ENCODE measurements at regions not wholly inside any gene's neighbourhood (a gene's known extent, or its start where the extent isn't known, plus 50 kb on each side); places are given as distances from the start of the nearest gene placed in this dataset.

DNA sequence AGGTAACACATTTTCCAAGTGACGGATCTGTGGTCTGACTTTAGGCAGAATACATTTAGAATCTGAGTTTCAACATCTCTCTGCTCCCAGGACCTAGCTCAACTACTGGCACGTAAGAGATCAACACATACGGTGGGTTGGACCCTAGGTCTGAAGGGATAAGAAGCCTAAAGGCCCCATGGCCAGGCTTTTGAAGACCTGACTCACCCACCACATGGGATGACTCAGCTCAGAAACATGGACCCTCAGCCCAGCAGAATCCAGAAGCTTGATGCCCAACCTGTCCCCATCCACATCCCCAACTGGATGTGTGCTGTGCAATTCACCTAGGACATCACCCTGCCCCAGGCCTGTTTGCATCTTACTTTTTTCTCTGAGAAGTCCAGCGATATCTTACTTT, 770.2 kb downstream of the BCL11B start:
- H3K4me3 ChIP-seq (ENCODE audit: low read depth, low read length) = no peak overlapping the region
- DNase-seq (ENCODE audit: low read depth) = no peak
- TF ChIP-seq, protein P1, sequence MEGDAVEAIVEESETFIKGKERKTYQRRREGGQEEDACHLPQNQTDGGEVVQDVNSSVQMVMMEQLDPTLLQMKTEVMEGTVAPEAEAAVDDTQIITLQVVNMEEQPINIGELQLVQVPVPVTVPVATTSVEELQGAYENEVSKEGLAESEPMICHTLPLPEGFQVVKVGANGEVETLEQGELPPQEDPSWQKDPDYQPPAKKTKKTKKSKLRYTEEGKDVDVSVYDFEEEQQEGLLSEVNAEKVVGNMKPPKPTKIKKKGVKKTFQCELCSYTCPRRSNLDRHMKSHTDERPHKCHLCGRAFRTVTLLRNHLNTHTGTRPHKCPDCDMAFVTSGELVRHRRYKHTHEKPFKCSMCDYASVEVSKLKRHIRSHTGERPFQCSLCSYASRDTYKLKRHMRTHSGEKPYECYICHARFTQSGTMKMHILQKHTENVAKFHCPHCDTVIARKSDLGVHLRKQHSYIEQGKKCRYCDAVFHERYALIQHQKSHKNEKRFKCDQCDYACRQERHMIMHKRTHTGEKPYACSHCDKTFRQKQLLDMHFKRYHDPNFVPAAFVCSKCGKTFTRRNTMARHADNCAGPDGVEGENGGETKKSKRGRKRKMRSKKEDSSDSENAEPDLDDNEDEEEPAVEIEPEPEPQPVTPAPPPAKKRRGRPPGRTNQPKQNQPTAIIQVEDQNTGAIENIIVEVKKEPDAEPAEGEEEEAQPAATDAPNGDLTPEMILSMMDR (conservative IDR thresholded peaks at IDR 0.05; ENCODE audit: low read depth, low read length) = no peak

DNA sequence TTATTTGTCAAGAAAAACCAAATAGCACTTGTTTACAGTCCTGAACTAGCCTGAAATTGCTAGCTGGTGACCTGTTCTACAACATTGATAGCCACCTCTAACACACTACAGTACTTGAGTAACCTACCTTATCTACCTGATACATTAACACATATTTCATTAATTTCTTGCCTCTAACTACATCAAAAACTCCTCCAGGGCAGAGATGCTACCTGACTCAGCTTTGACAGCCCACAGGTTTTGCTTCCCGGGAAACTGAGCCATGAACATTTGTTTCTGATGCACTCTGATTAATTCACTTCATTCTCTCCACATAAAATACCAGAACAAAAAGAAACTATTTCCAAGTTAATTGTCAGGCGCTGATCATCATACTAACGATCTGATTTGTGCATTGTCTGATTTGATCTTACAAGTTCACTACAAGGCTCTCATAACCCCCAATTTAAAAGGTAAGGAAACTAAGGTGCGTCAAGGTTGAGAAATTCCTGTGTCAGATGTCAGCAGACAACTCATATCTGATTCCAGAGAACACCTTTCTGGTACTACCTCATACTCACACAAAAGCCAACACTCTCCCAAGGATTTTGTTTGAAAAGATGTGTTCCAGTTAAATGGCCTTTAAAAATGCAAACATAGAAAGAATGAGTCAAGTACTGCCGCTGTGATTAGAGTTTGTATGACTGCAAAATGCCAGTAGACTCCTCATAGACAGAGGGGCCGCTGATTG, 768.7 kb downstream of the BCL11B start:
- TF ChIP-seq, protein P1 (conservative IDR thresholded peaks at IDR 0.05; ENCODE audit: low read depth, low read length) = no peak
- no peak overlapping the region for H3K4me3 ChIP-seq (ENCODE audit: low read depth, low read length)
- no peak for DNase-seq (ENCODE audit: low read depth)

- H3K4me3 ChIP-seq (ENCODE audit: low read depth, low read length) = no peak overlapping the region
- no peak for DNase-seq (ENCODE audit: low read depth)
Measured at GRCh38 chr14:98507264-98507663, 764.7 kb downstream of the BCL11B start.

GRCh38 chr14:98510392-98510791, 761.6 kb downstream of the BCL11B start:
- TF ChIP-seq, protein P1 (conservative IDR thresholded peaks at IDR 0.05; ENCODE audit: low read depth, low read length) = no peak
- no peak overlapping the region for H3K4me3 ChIP-seq (ENCODE audit: low read depth, low read length)
- no peak for DNase-seq (ENCODE audit: low read depth)

More at GRCh38 chr14:98507264-98507663, 764.7 kb downstream of the BCL11B start:
- TF ChIP-seq, protein P1 (conservative IDR thresholded peaks at IDR 0.05; ENCODE audit: low read depth, low read length) = no peak

DNA sequence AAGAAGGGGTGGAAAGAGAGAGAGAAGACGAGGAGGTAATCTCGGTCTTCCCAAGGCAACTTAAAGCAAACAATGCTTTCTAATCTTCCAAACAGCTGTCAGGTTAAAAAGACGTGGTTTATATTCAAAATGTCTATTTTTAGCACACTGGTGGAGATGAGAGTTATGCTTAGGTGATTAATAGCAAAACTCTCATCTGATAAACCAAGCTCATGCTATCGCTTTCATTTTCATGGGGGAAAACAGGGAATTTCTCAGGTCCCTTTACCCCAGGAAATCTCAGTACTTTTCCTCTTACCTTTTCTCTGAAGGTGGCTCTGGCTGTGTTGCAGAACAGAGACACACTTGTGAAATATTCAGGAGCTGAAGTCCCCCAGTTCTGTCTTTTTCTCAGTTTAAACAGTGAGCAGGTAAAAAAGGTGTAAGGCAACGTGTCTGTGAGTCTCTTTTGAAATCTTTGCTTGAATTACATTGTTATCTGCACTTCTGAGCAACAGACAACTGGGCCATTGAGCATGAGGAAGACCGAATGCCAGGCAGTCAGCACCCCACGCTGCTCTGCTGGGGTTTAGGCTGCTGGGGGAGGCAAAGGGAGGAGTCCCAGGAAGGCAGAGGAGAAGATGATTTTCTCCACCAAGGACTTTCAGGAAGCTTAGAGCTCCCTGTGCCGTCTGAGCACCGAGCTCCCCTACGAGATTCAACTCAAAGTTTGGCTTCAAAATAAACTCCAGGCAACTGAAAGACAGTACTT, 759.3 kb downstream of the BCL11B start:
- DNase-seq (ENCODE audit: low read depth) = no peak
- H3K4me3 ChIP-seq (ENCODE audit: low read depth, low read length) = no peak overlapping the region
- TF ChIP-seq, protein P1 (conservative IDR thresholded peaks at IDR 0.05; ENCODE audit: low read depth, low read length) = no peak

DNA sequence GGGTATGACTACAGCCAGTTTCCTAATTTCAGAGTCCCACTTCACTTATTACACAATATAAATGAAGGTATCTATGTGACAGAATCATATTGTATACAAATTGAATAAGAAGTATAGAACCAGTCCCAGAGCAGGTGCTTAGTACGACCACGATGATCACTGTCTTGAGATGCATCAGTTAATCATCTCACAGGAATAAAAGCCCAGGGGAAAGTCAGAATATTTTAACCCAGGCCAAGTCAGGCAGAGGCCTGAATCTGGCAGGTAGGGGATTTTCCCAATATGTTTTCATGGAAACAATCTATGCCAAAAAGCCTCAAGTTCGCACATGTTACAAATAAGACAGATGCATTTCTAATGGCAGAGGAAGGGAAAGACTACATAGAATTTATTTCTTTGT, 758.4 kb downstream of the BCL11B start:
- no peak overlapping the region for H3K4me3 ChIP-seq (ENCODE audit: low read depth, low read length)
- TF ChIP-seq, protein P1 (conservative IDR thresholded peaks at IDR 0.05; ENCODE audit: low read depth, low read length) = no peak
- no peak for DNase-seq (ENCODE audit: low read depth)

Data from epithelial cell of proximal tubule (primary cell).